ENCODE measurements at regions not wholly inside any gene's neighbourhood (a gene's known extent, or its start where the extent isn't known, plus 50 kb on each side); places are given as distances from the start of the nearest gene placed in this dataset.

GRCh38 chr16:26189536-26189935 lies 497.8 kb downstream of the HS3ST4 start:
- DNase-seq (ENCODE audit: low read depth, low spot score): no peak

GRCh38 chr16:26194526-26194925 lies 502.8 kb downstream of the HS3ST4 start:
- no peak for DNase-seq (ENCODE audit: low read depth, low spot score)

- DNase-seq (ENCODE audit: low read depth, low spot score): no peak
Measured at GRCh38 chr16:26195225-26195624, 503.5 kb downstream of the HS3ST4 start.

DNA sequence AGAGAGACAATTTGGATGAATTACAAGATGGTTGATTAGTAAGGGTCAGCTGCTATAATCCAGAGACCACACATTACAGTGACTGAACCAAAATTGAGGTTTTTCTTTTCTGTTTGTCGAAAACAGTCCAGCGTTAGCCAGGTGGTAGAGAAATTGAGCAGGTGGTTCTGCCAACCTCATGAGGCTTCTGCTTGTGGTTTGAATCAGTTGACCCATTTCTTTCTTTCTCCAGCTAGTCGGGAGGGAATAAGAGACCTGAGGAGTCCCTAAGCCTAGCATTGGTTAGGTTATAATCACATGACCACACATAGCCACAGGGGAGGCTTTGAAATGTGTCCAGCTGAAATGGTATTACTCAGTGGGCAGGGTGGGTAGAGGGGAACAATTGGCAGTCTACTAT lies 504.6 kb downstream of the HS3ST4 start:
- no peak for DNase-seq (ENCODE audit: low read depth, low spot score)

GRCh38 chr16:26196802-26197201 lies 505.0 kb downstream of the HS3ST4 start:
- DNase-seq (ENCODE audit: low read depth, low spot score): no peak

GRCh38 chr16:26197707-26198106 lies 505.9 kb downstream of the HS3ST4 start:
- DNase-seq (ENCODE audit: low read depth, low spot score): no peak

- no peak for DNase-seq (ENCODE audit: low read depth, low spot score)
Measured at GRCh38 chr16:26198221-26198620, 506.5 kb downstream of the HS3ST4 start.

- no peak for DNase-seq (ENCODE audit: low read depth, low spot score)
Measured at GRCh38 chr16:26204138-26204537, 512.4 kb downstream of the HS3ST4 start.

GRCh38 chr16:26211542-26211941 lies 519.8 kb downstream of the HS3ST4 start:
- DNase-seq (ENCODE audit: low read depth, low spot score): no peak

GRCh38 chr16:26212599-26212998 lies 520.8 kb downstream of the HS3ST4 start:
- no peak for DNase-seq (ENCODE audit: low read depth, low spot score)

- DNase-seq (ENCODE audit: low read depth, low spot score): no peak
Measured at GRCh38 chr16:26214581-26215174, 522.9 kb downstream of the HS3ST4 start.

GRCh38 chr16:26220894-26221293 lies 529.1 kb downstream of the HS3ST4 start:
- DNase-seq (ENCODE audit: low read depth, low spot score): no peak

DNA sequence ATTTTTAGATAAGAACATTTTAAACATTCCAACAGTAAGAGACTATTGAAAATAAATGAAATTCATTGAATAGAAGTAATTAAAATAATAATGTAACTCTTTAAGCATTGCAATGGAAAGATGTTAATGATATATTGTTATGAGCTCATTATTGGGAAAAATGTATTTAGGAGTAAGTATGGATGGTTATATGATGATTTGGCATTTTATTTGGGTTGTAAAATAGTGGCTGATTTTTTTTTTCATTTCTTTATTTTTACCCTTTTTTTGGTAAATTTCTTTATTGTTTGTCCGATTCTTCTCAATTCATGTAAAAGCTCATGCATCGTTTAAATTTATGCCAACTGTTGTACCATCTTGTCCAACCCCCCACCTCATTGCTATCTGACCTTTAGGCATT lies 539.9 kb downstream of the HS3ST4 start:
- DNase-seq (ENCODE audit: low read depth, low spot score): no peak

GRCh38 chr16:26240807-26241206 lies 549.0 kb downstream of the HS3ST4 start:
- no peak for DNase-seq (ENCODE audit: low read depth, low spot score)

DNA sequence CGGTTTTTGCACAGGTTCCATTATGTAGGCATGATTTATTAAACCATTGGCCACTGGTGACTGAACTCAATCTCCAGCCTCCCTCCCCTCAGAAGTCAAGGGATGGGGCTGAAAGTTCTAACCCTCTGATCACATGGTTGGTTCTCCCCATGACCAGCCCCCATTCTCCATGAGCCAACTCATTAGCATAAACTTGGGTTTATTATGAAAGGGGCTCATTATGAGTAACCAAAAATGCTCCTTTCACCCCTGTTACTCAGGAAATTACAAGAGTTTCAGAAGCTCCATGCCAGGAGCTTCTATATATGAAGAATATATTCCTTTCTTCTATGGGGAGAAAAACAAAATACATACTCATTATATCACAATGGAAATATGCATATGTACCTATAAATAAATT lies 555.3 kb downstream of the HS3ST4 start:
- DNase-seq (ENCODE audit: low read depth, low spot score): no peak

GRCh38 chr16:26252598-26252997 lies 560.8 kb downstream of the HS3ST4 start:
- DNase-seq (ENCODE audit: low read depth, low spot score): no peak

DNA sequence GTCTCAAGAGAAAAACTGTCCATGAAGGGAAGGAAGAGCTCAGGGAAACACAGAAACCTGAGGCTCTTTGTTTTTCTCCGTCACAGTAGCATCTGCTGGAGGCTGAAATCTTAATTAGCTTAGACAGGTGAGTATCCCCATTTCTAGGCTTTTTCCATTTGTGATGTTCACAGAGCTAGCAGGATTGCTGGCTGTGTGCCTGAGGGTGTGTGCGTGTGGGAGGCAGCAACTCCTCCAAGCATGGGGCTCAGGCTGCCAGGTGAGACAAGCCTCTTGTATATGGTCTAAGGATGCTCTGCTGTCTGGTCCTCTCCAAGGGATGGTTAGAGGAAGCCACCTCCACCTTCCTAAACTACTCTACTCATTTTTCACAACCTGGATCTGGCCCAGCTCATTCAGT lies 569.9 kb downstream of the HS3ST4 start:
- DNase-seq (ENCODE audit: low read depth, low spot score): no peak

DNA sequence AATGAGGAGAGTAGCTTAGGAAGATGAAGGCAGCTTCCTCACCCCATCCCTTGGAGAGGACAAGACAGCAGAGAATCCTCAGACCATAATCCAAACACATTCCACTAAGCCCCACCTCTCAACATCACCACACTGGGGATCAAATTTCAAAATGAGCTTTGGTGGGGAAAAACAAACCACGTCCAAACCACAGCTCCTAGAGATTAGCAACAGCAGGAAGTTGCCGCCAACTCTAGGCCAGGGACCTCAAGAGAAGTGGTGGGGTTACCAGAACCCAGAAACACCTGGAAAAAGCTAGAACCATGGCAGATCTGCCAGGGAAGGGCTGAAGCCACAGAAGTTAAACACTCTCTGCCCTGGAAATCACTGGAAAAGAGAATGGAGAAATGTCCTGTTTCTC lies 571.6 kb downstream of the HS3ST4 start:
- no peak for DNase-seq (ENCODE audit: low read depth, low spot score)

- no peak for DNase-seq (ENCODE audit: low read depth, low spot score)
Measured at GRCh38 chr16:26267641-26268040, 575.9 kb downstream of the HS3ST4 start.

GRCh38 chr16:26269673-26270072 lies 577.9 kb downstream of the HS3ST4 start:
- DNase-seq (ENCODE audit: low read depth, low spot score): no peak

- DNase-seq (ENCODE audit: low read depth, low spot score): no peak
Measured at GRCh38 chr16:26273607-26274006, 581.8 kb downstream of the HS3ST4 start.

DNA sequence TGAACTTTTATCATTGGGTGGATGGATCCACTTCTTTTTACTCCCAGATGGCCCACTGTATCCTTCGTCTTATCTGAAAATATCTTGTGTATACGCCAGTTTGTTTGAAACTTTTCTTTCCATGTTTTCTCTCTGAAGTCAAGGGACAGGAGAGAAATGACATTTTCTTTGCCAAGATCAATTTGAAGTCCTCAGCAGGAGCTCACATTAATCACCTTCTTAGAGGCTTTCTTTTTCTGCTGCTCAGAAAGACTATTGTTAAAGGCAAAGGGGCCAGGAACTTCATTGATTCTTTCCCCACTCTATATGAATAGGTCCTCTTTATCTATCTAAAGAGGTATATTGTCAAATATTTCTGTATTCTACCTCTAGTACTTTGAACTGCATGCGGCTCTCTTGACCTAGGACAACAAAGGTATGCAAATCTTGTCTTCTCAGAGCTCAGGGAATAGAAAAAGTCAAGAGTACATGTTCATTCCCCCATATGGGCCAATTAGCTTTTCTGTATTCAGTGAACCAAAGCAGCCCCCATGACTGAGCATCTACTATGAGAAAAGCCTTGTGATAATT lies 583.3 kb downstream of the HS3ST4 start:
- DNase-seq (ENCODE audit: low read depth, low spot score): no peak

- DNase-seq (ENCODE audit: low read depth, low spot score): no peak
Measured at GRCh38 chr16:26276289-26276688, 584.5 kb downstream of the HS3ST4 start.
